ENCODE measurements at regions not wholly inside any gene's neighbourhood (a gene's known extent, or its start where the extent isn't known, plus 50 kb on each side); places are given as distances from the start of the nearest gene placed in this dataset.

- no peak overlapping the region for H2AK5ac ChIP-seq (ENCODE audit: insufficient read length, low read length)
- no CpG with 5 or more reads among the region's 2 CpGs for WGBS (ENCODE audit: extremely low coverage, insufficient read length, low lambda C conversion rate)
Observed at GRCh38 chr9:107541523-107541922, 52.0 kb upstream of the KLF4 start.

More at GRCh38 chr9:107541523-107541922, 52.0 kb upstream of the KLF4 start:
- Histone ChIP-seq H3K14ac (ENCODE audit: insufficient read depth, low read length) (no peak overlapping the region), H2BK12ac (ENCODE audit: insufficient read length, low read depth, low read length) (no peak overlapping the region), H3K79me2 (ENCODE audit: insufficient read depth, low read length) (peaks cover 2% of the 10 kb centered on the region; the same call in 1 of the 2 replicates), H4K20me1 (ENCODE audit: control insufficient read depth, insufficient read depth, insufficient read length) (no peaks in the 10 kb centered on the region), H4K5ac (ENCODE audit: insufficient read length, low read depth, low read length) (no peak overlapping the region), H3T11ph (ENCODE audit: low read length) (no peak overlapping the region), H3K23ac (ENCODE audit: insufficient read length, low read depth, low read length) (no peak overlapping the region), H3K4me1 (ENCODE audit: insufficient read depth, low read length) (peaks cover under 1% of the 10 kb centered on the region; the same call in 1 of the 2 replicates), H2BK20ac (ENCODE audit: low read depth, low read length, poor library complexity, severe bottlenecking) (no peak overlapping the region), H3K4ac (ENCODE audit: low read depth, low read length) (no peak overlapping the region), H2AFZ (ENCODE audit: low read length) (no peak overlapping the region), H3K9ac (ENCODE audit: extremely low read depth, insufficient read length, low read length) (no peak overlapping the region), H2BK5ac (ENCODE audit: insufficient read length, low read length) (no peak overlapping the region), H3K27ac (ENCODE audit: insufficient read length, low read depth, low read length) (no peak overlapping the region), H4K91ac (ENCODE audit: insufficient read length, low read depth, low read length) (no peak overlapping the region), H2BK15ac (ENCODE audit: low read depth, low read length) (no peak overlapping the region), H2BK120ac (ENCODE audit: low read depth, low read length, poor library complexity, severe bottlenecking) (no peak overlapping the region), H4K8ac (replicated peaks; ENCODE audit: insufficient read length, low read depth, low read length) (no peak overlapping the region), H3K18ac (ENCODE audit: insufficient read length, low read depth, low read length) (no peak overlapping the region), H3K9me3 (ENCODE audit: control insufficient read depth, low read depth, low read length) (no peaks in the 10 kb centered on the region), H3K56ac (ENCODE audit: insufficient read length, low read depth, low read length) (no peak overlapping the region), H3K79me1 (ENCODE audit: insufficient read depth, low read depth, low read length, poor library complexity, severe bottlenecking) (no peaks in the 10 kb centered on the region), H3K4me2 (ENCODE audit: insufficient read depth, insufficient read length, low read length) (no peak overlapping the region), H3K23me2 (ENCODE audit: insufficient read length, low read depth, low read length, poor library complexity, severe bottlenecking) (no peaks in the 10 kb centered on the region), H3K27me3 (ENCODE audit: insufficient read depth, low read length) (no peaks in the 10 kb centered on the region)
- Mint-ChIP-seq H3K27me3 (ENCODE audit: low read depth) (no peaks in the 10 kb centered on the region), H3K27ac (no peak overlapping the region; a peak in 1 of 7 replicates), H3K36me3 (ENCODE audit: insufficient read depth in 1 of 3, low read depth in 3 of 3) (peaks cover 0 to under 1% (median 0%) of the 10 kb centered on the region in 3 experiments; a peak in 1 of 7 replicates), H3K9me3 (no peaks in the 10 kb centered on the region), H3K4me3 (no peak overlapping the region), H3K4me1 (peaks cover 47 to 58% of the 10 kb centered on the region in 2 experiments)
- no peak for DNase-seq
- TF ChIP-seq, protein P1, sequence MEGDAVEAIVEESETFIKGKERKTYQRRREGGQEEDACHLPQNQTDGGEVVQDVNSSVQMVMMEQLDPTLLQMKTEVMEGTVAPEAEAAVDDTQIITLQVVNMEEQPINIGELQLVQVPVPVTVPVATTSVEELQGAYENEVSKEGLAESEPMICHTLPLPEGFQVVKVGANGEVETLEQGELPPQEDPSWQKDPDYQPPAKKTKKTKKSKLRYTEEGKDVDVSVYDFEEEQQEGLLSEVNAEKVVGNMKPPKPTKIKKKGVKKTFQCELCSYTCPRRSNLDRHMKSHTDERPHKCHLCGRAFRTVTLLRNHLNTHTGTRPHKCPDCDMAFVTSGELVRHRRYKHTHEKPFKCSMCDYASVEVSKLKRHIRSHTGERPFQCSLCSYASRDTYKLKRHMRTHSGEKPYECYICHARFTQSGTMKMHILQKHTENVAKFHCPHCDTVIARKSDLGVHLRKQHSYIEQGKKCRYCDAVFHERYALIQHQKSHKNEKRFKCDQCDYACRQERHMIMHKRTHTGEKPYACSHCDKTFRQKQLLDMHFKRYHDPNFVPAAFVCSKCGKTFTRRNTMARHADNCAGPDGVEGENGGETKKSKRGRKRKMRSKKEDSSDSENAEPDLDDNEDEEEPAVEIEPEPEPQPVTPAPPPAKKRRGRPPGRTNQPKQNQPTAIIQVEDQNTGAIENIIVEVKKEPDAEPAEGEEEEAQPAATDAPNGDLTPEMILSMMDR (conservative IDR thresholded peaks at IDR 0.05): no peak
